Epidermal melanocyte (primary cell): ENCODE measurements at regions not wholly inside any gene's neighbourhood (a gene's known extent, or its start where the extent isn't known, plus 50 kb on each side); places are given as distances from the start of the nearest gene placed in this dataset.
"Not testable (repeated sequence)": the region's sequence is repeated elsewhere in the genome, so short reads cannot be mapped to it uniquely, and the experiment has no call there.

ENCODE experiments used
- DNase-seq: peaks from one replicate; pipeline ENCODE4 v3.0.0; 2011; ENCODE audit warnings: low spot score; ENCODE audit not compliant: insufficient read length

- DNase-seq: no peak
Measured at GRCh38 chrX:46228389-46228788, 316.8 kb downstream of the ZNF674 start.

DNA sequence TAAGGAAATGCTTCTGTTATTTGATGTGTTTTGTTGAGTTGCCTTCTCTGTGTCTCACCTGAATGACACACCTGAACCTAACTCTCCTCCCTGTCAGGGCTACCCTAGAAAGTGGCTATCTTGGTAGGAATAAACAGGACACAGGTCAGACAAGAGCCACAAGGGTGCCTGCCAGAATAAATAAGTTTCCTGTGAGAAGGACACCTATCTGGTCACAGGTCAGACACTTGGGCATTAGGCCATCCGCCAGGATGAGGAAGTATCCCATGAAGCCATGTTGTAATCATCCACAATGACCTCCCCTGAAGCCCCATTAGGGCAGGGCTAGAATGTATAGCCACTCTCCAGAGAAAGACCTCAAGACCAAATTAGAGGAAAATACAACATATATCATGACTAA lies 318.8 kb downstream of the ZNF674 start:
- DNase-seq: no peak

GRCh38 chrX:46223499-46223898 lies 321.7 kb downstream of the ZNF674 start:
- not testable (repeated sequence) for DNase-seq

GRCh38 chrX:46220822-46221221 lies 324.4 kb downstream of the ZNF674 start:
- DNase-seq: no peak

- DNase-seq: no peak
Measured at GRCh38 chrX:46218373-46218772, 326.8 kb downstream of the ZNF674 start.

- no peak for DNase-seq
Measured at GRCh38 chrX:46216406-46216805, 328.8 kb downstream of the ZNF674 start.

- no peak for DNase-seq
Measured at GRCh38 chrX:46211079-46211478, 334.1 kb downstream of the ZNF674 start.

DNA sequence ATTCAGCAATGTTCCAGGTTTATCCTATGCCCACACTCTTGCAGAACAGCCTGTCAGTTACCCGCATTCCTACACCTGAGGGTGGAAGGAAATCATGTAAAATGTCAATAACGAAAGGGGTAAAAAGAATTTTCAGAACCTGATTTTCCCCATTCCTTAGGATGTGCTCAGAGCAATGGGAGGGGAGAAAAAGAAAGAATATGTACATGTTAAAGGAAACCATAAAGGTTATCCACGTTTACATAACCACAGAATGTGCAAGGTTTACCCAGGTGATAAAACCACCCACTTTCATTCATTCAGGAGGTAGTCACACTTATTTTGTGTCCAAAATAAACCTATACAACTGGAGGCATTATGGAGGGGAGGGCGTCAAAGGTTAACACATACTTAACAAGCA lies 335.5 kb downstream of the ZNF674 start:
- DNase-seq: no peak

GRCh38 chrX:46209037-46209436 lies 336.2 kb downstream of the ZNF674 start:
- no peak for DNase-seq

- no peak for DNase-seq
Measured at GRCh38 chrX:46208225-46208854, 336.9 kb downstream of the ZNF674 start.

- no peak for DNase-seq
Measured at GRCh38 chrX:46204721-46205422, 340.3 kb downstream of the ZNF674 start.

DNA sequence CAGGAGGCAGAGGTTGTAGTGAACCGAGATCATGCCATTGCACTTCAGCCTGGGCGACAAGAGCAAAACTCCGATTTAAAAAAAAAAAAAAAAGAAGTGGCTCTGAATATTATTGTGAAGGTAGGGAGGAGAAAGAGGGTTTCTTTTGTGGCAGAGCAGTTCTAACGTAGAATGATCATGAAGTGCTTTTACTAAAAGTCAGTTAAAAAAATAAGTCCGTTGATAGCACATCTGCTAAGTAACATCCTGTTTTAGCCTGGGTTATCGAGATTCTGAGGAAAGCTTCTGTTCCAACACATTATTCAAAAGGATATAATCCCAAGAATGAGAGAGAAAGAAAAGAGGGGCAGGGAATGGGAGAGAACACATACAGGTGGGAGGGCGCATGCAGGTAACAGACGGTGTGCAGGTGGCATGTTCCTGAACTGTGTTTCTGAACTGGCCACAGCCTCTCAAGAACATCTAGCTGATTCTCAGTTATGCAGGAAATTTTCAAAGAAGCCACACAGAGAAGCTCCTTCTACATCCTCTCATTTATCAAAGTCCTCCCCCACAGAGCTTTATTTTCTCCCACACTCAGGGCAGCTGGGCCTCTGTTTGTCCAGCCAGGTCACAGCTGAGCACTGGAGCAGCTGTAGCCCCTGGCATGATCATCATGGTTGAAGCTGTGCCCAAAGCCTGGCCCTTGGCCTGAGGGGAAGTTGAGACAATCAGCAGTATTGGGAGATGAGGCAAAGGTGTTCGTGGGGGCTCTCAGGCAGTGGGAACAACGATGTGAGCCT lies 342.3 kb downstream of the ZNF674 start:
- no peak for DNase-seq

GRCh38 chrX:46200413-46200812 lies 344.8 kb downstream of the ZNF674 start:
- DNase-seq: no peak

DNA sequence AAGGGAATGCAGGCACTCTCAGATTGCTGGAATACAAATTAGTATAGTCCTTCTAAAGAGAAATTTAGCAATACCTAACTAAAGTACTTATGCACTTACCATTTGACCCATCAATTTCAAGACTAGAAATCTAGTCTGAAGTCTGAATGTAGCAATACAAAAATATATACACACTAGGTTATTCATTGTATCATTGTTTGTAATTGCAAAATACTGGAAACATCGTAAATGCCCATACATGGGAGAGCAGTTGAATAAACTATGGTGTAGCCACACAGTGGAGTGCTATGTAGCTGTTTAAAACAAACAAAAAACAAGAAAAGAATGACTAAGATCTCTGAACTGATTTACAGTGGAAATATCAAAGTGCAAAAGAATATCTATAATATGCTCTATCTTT lies 346.4 kb downstream of the ZNF674 start:
- no peak for DNase-seq

- not testable (repeated sequence) for DNase-seq
Measured at GRCh38 chrX:46186811-46187106, 358.5 kb downstream of the ZNF674 start.

GRCh38 chrX:46185923-46186810 lies 359.1 kb downstream of the ZNF674 start:
- DNase-seq: no peak

GRCh38 chrX:46184749-46185148 lies 360.5 kb downstream of the ZNF674 start:
- DNase-seq: no peak

- DNase-seq: no peak
Measured at GRCh38 chrX:46180258-46180687, 364.9 kb downstream of the ZNF674 start.

GRCh38 chrX:46179748-46180147 lies 365.5 kb downstream of the ZNF674 start:
- no peak for DNase-seq

GRCh38 chrX:46178763-46179162 lies 366.5 kb downstream of the ZNF674 start:
- DNase-seq: no peak

DNA sequence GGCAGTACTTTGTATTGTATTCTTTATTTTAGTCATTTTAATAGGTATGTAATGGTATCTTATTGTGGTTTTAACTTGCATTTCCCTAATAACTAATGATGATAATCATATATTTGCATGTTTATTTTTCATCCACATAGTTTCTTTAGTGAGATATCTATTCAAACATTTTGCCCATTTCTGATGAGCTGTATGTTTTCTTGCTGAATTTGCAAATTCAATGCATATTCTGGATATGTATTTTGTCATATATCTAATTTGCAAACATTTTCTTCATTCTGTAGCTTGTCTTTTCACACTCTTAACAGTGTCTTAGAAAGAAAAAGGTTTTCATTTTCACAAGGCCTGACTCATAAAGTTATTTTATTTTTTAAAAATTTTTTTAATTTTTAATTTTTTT lies 372.1 kb downstream of the ZNF674 start:
- DNase-seq: no peak

- not testable (repeated sequence) for DNase-seq
Measured at GRCh38 chrX:46171457-46171856, 373.8 kb downstream of the ZNF674 start.
